ENCODE measurements at regions not wholly inside any gene's neighbourhood (a gene's known extent, or its start where the extent isn't known, plus 50 kb on each side); places are given as distances from the start of the nearest gene placed in this dataset.

- no peak for DNase-seq
Measured at GRCh38 chr4:157840648-157841047, 332.2 kb downstream of the GASK1B start.

GRCh38 chr4:157840034-157840433 lies 332.8 kb downstream of the GASK1B start:
- DNase-seq: no peak

GRCh38 chr4:157838366-157838765 lies 334.5 kb downstream of the GASK1B start:
- no peak for DNase-seq

GRCh38 chr4:157837071-157837703 lies 335.6 kb downstream of the GASK1B start:
- DNase-seq: no peak

GRCh38 chr4:157832596-157832995 lies 340.2 kb downstream of the GASK1B start:
- DNase-seq: no peak

GRCh38 chr4:157824021-157824420 lies 348.8 kb downstream of the GASK1B start:
- no peak for DNase-seq

GRCh38 chr4:157821814-157822213 lies 351.0 kb downstream of the GASK1B start:
- no peak for DNase-seq

GRCh38 chr4:157819693-157820464 lies 352.9 kb downstream of the GASK1B start:
- no peak for DNase-seq

- DNase-seq: no peak
Measured at GRCh38 chr4:157818946-157819692, 353.7 kb downstream of the GASK1B start.

GRCh38 chr4:157810137-157810774 lies 362.6 kb downstream of the GASK1B start:
- DNase-seq: no peak

GRCh38 chr4:157808796-157809383 lies 363.9 kb downstream of the GASK1B start:
- DNase-seq: no peak

- no peak for DNase-seq
Measured at GRCh38 chr4:157806184-157806583, 366.6 kb downstream of the GASK1B start.

GRCh38 chr4:157804986-157805385 lies 367.8 kb downstream of the GASK1B start:
- no peak for DNase-seq

- DNase-seq: no peak
Measured at GRCh38 chr4:157803845-157804521, 368.8 kb downstream of the GASK1B start.

- DNase-seq: no peak
Measured at GRCh38 chr4:157803421-157803820, 369.4 kb downstream of the GASK1B start.

GRCh38 chr4:157795495-157795894 lies 377.3 kb downstream of the GASK1B start:
- no peak for DNase-seq

GRCh38 chr4:157792716-157793115 lies 380.1 kb downstream of the GASK1B start:
- DNase-seq: no peak

GRCh38 chr4:157791236-157791635 lies 381.6 kb downstream of the GASK1B start:
- DNase-seq: no peak

GRCh38 chr4:157787618-157788017 lies 385.2 kb downstream of the GASK1B start:
- no peak for DNase-seq

- no peak for DNase-seq
Measured at GRCh38 chr4:157781361-157781760, 391.5 kb downstream of the GASK1B start.

- DNase-seq: no peak
Measured at GRCh38 chr4:157779081-157779480, 393.7 kb downstream of the GASK1B start.

GRCh38 chr4:157776930-157777528 lies 395.8 kb downstream of the GASK1B start:
- no peak for DNase-seq

All from NCI-H1694 (cell line).